ENCODE measurements at regions not wholly inside any gene's neighbourhood (a gene's known extent, or its start where the extent isn't known, plus 50 kb on each side); places are given as distances from the start of the nearest gene placed in this dataset.

GRCh38 chr12:124639122-124639806 is 71.9 kb upstream of the NCOR2 start:
- peaks cover 18% of the 10 kb centered on the region for H3K4me1 Mint-ChIP-seq (ENCODE audit: low read depth, unreplicated experiment)
- TF ChIP-seq EZH2 (IDR thresholded peaks at IDR 0.05; ENCODE audit: insufficient read depth, low read length) (no peak), CTCF (IDR thresholded peaks at IDR 0.05; ENCODE audit: insufficient read depth, low read depth, low read length) (no peak)
- H3K4me3 Mint-ChIP-seq (ENCODE audit: unreplicated experiment), result no peak overlapping the region
- H3K36me3 Mint-ChIP-seq (ENCODE audit: low read depth, unreplicated experiment), result no peaks in the 10 kb centered on the region
- no peaks in the 10 kb centered on the region for H3K27me3 ChIP-seq (ENCODE audit: insufficient read depth, low read length)
- FAIRE-seq, result no peak
- H2AFZ ChIP-seq (ENCODE audit: low read depth, low read length), result no peak overlapping the region
- H4K20me1 ChIP-seq (ENCODE audit: insufficient read depth, low read length), result no peaks in the 10 kb centered on the region
- H3K79me2 ChIP-seq (ENCODE audit: insufficient read depth, low read length), result no peaks in the 10 kb centered on the region
- H3K4me2 ChIP-seq (ENCODE audit: low read length), result no peak overlapping the region
- H3K27ac Mint-ChIP-seq (ENCODE audit: unreplicated experiment), result peak overlapping the region; percentile 22
- H3K4me3 ChIP-seq (ENCODE audit: insufficient read depth, low read depth, low read length), result no peak overlapping the region
- H3K27me3 Mint-ChIP-seq (ENCODE audit: low read depth, unreplicated experiment), result no peaks in the 10 kb centered on the region
- no peak overlapping the region for H3K27ac ChIP-seq (ENCODE audit: low read depth, low read length)
- H3K4me1 ChIP-seq (ENCODE audit: insufficient read depth, low read length), result peaks cover 9% of the 10 kb centered on the region
- DNase-seq (ENCODE audit: low read depth), result no peak
- H3K9me3 ChIP-seq (ENCODE audit: insufficient read depth, low read depth, low read length), result peaks cover 5% of the 10 kb centered on the region
- H3K9me3 Mint-ChIP-seq (ENCODE audit: unreplicated experiment), result peaks cover 11% of the 10 kb centered on the region
- no peaks in the 10 kb centered on the region for H3K36me3 ChIP-seq (ENCODE audit: insufficient read depth, low read length)
- no peak overlapping the region for H3K9ac ChIP-seq (ENCODE audit: low read length)

- Mint-ChIP-seq H3K27me3 (ENCODE audit: low read depth, unreplicated experiment) (no peaks in the 10 kb centered on the region), H3K36me3 (ENCODE audit: low read depth, unreplicated experiment) (peaks cover 2% of the 10 kb centered on the region), H3K27ac (ENCODE audit: unreplicated experiment) (no peak overlapping the region), H3K4me1 (ENCODE audit: low read depth, unreplicated experiment) (peaks cover 23% of the 10 kb centered on the region), H3K9me3 (ENCODE audit: unreplicated experiment) (peaks cover 15% of the 10 kb centered on the region), H3K4me3 (ENCODE audit: unreplicated experiment) (no peak overlapping the region)
- Histone ChIP-seq H3K4me1 (ENCODE audit: insufficient read depth, low read length) (peaks cover 23% of the 10 kb centered on the region), H3K9ac (ENCODE audit: low read length) (no peak overlapping the region), H2AFZ (ENCODE audit: low read depth, low read length) (no peak overlapping the region), H4K20me1 (ENCODE audit: insufficient read depth, low read length) (no peaks in the 10 kb centered on the region), H3K79me2 (ENCODE audit: insufficient read depth, low read length) (no peaks in the 10 kb centered on the region), H3K9me3 (ENCODE audit: insufficient read depth, low read depth, low read length) (peaks cover 5% of the 10 kb centered on the region), H3K36me3 (ENCODE audit: insufficient read depth, low read length) (no peaks in the 10 kb centered on the region), H3K27ac (ENCODE audit: low read depth, low read length) (no peak overlapping the region), H3K27me3 (ENCODE audit: insufficient read depth, low read length) (no peaks in the 10 kb centered on the region), H3K4me2 (ENCODE audit: low read length) (no peak overlapping the region), H3K4me3 (ENCODE audit: insufficient read depth, low read depth, low read length) (no peak overlapping the region)
- DNase-seq (ENCODE audit: low read depth) (no peak), FAIRE-seq (no peak)
- TF ChIP-seq EZH2 (IDR thresholded peaks at IDR 0.05; ENCODE audit: insufficient read depth, low read length), result no peak
- no peak for TF ChIP-seq CTCF (IDR thresholded peaks at IDR 0.05; ENCODE audit: insufficient read depth, low read depth, low read length)
Measured at GRCh38 chr12:124637581-124637981, 70.2 kb upstream of the NCOR2 start.

GRCh38 chr12:124637163-124637562 is 69.8 kb upstream of the NCOR2 start:
- Histone ChIP-seq H3K4me3 (ENCODE audit: insufficient read depth, low read depth, low read length) (no peak overlapping the region), H3K27me3 (ENCODE audit: insufficient read depth, low read length) (no peaks in the 10 kb centered on the region), H3K79me2 (ENCODE audit: insufficient read depth, low read length) (no peaks in the 10 kb centered on the region), H3K9ac (ENCODE audit: low read length) (no peak overlapping the region), H2AFZ (ENCODE audit: low read depth, low read length) (no peak overlapping the region), H3K27ac (ENCODE audit: low read depth, low read length) (no peak overlapping the region), H3K9me3 (ENCODE audit: insufficient read depth, low read depth, low read length) (peaks cover 5% of the 10 kb centered on the region), H3K36me3 (ENCODE audit: insufficient read depth, low read length) (no peaks in the 10 kb centered on the region), H3K4me1 (ENCODE audit: insufficient read depth, low read length) (peaks cover 23% of the 10 kb centered on the region), H3K4me2 (ENCODE audit: low read length) (no peak overlapping the region), H4K20me1 (ENCODE audit: insufficient read depth, low read length) (no peaks in the 10 kb centered on the region)
- TF ChIP-seq EZH2 (IDR thresholded peaks at IDR 0.05; ENCODE audit: insufficient read depth, low read length), result no peak
- no peak for TF ChIP-seq CTCF (IDR thresholded peaks at IDR 0.05; ENCODE audit: insufficient read depth, low read depth, low read length)
- no peak for FAIRE-seq
- peaks cover 15% of the 10 kb centered on the region for H3K9me3 Mint-ChIP-seq (ENCODE audit: unreplicated experiment)
- peaks cover 24% of the 10 kb centered on the region for H3K4me1 Mint-ChIP-seq (ENCODE audit: low read depth, unreplicated experiment)
- no peak overlapping the region for H3K27ac Mint-ChIP-seq (ENCODE audit: unreplicated experiment)
- H3K36me3 Mint-ChIP-seq (ENCODE audit: low read depth, unreplicated experiment), result peaks cover 2% of the 10 kb centered on the region
- H3K27me3 Mint-ChIP-seq (ENCODE audit: low read depth, unreplicated experiment), result no peaks in the 10 kb centered on the region
- H3K4me3 Mint-ChIP-seq (ENCODE audit: unreplicated experiment), result no peak overlapping the region
- DNase-seq (ENCODE audit: low read depth), result no peak
